ENCODE measurements at regions not wholly inside any gene's neighbourhood (a gene's known extent, or its start where the extent isn't known, plus 50 kb on each side); places are given as distances from the start of the nearest gene placed in this dataset.

DNA sequence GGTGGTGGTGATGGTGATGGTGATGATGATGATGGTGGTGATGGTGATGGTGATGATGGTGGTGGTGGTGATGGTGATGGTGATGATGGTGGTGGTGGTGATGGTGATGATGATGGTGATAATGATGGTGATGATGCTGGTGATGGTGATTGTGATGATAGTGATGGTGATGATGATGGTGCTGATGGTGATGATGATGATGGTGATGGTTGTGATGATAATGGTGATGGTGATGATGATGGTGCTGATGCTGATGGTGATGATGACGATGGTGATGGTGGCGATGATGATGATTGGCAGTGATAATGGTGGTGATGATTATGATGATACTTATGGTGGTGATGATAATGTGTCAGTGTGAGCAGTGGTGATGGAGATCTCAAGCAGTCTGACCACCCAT, 90.8 kb upstream of the FOXF1 start:
- H3K4me1 ChIP-seq: peaks cover 0 to 5% (median 2%) of the 10 kb centered on the region in 4 donors
- intact Hi-C loops (cut with DNase I; ENCODE audit: low total_unique reads): no loop called here
- H3K27me3 ChIP-seq: no peaks in the 10 kb centered on the region
- no peak for DNase-seq
- H3K27ac ChIP-seq: no peak overlapping the region
- peaks cover 0 to 13% (median 7%) of the 10 kb centered on the region in 4 donors for H3K9me3 ChIP-seq
- no peaks in the 10 kb centered on the region for H3K36me3 ChIP-seq
- WGBS, 5 donors: 86 to 98% (median 90%) methylated on average over 2 of the region's 2 CpGs
- H3K4me3 ChIP-seq: no peak overlapping the region
- TF ChIP-seq POLR2A (IDR thresholded peaks at IDR 0.05): no peak
- no peak for TF ChIP-seq EP300 (IDR thresholded peaks at IDR 0.05)
- TF ChIP-seq POLR2AphosphoS5 (IDR thresholded peaks at IDR 0.05): no peak
- TF ChIP-seq, protein P1, sequence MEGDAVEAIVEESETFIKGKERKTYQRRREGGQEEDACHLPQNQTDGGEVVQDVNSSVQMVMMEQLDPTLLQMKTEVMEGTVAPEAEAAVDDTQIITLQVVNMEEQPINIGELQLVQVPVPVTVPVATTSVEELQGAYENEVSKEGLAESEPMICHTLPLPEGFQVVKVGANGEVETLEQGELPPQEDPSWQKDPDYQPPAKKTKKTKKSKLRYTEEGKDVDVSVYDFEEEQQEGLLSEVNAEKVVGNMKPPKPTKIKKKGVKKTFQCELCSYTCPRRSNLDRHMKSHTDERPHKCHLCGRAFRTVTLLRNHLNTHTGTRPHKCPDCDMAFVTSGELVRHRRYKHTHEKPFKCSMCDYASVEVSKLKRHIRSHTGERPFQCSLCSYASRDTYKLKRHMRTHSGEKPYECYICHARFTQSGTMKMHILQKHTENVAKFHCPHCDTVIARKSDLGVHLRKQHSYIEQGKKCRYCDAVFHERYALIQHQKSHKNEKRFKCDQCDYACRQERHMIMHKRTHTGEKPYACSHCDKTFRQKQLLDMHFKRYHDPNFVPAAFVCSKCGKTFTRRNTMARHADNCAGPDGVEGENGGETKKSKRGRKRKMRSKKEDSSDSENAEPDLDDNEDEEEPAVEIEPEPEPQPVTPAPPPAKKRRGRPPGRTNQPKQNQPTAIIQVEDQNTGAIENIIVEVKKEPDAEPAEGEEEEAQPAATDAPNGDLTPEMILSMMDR (IDR thresholded peaks at IDR 0.05): no peak

DNA sequence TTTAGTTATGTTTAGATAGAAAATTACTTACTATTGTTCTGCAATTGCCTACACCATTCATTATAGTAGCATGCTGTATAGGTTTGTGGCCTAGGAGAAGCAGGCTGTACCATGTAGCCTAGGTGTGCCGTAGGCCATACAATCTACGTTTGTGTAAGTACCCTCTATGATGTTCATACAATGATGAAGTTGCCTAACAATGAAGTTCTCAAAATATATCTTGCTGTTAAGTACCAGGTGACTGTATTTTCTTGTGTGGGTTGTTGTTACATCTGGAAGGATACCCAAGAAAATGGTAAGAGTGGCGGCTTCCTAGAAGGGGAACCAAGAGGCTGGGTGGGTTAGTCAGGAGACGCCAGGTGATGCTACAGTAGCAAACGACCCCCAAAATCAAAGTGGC, 88.3 kb upstream of the FOXF1 start:
- DNase-seq: no peak
- no peak overlapping the region for H3K4me3 ChIP-seq
- 81 to 89% (median 84%) methylated on average over 5 of the region's 5 CpGs for WGBS, 5 donors
- H3K9me3 ChIP-seq: peaks cover 0 to 13% (median 7%) of the 10 kb centered on the region in 4 donors
- intact Hi-C loops (cut with DNase I; ENCODE audit: low total_unique reads): no loop called here
- no peaks in the 10 kb centered on the region for H3K27me3 ChIP-seq
- H3K27ac ChIP-seq: no peak overlapping the region
- peaks cover 0 to 10% (median 6%) of the 10 kb centered on the region in 4 donors for H3K4me1 ChIP-seq
- no peak for TF ChIP-seq POLR2A (IDR thresholded peaks at IDR 0.05)
- H3K36me3 ChIP-seq: no peaks in the 10 kb centered on the region

DNA sequence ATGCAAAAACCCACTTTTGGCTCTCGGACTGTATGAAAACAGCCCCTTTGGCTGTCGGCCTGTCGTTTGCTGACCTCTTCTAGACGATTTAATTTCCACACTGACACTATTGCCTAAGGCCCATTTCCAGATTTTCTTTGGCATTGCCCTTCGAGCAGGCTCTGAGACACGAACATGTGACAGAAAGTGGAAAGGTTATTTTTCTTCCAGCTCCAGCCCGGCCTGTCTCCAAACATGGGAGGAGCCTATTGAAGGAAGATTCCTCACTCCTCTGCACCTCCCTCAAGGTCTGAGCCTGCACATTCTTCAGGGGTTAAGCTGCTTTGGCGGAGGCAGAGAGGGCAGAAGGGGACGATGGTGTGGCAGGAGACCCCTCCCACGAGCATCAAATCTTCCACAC, 85.9 kb upstream of the FOXF1 start:
- no peaks in the 10 kb centered on the region for H3K36me3 ChIP-seq
- H3K27me3 ChIP-seq: no peaks in the 10 kb centered on the region
- H3K9me3 ChIP-seq: peaks cover 0 to 13% (median 7%) of the 10 kb centered on the region in 4 donors
- no peak for DNase-seq
- intact Hi-C loops (cut with DNase I; ENCODE audit: low total_unique reads): no loop called here
- TF ChIP-seq EP300 (IDR thresholded peaks at IDR 0.05): no peak
- TF ChIP-seq, protein P1 (IDR thresholded peaks at IDR 0.05): no peak
- TF ChIP-seq POLR2A (IDR thresholded peaks at IDR 0.05): no peak
- peak in 1 of 3 donors; percentile 92 for TF ChIP-seq POLR2AphosphoS5 (IDR thresholded peaks at IDR 0.05)
- 40 to 50% (median 43%) methylated on average over 10 of the region's 10 CpGs for WGBS, 5 donors
- H3K4me3 ChIP-seq: no peak overlapping the region
- H3K27ac ChIP-seq: peak overlapping the region in 4 of 5 donors; percentile 3 to 90 (median 36)
- peaks cover 0 to 14% (median 6%) of the 10 kb centered on the region in 4 donors for H3K4me1 ChIP-seq

DNA sequence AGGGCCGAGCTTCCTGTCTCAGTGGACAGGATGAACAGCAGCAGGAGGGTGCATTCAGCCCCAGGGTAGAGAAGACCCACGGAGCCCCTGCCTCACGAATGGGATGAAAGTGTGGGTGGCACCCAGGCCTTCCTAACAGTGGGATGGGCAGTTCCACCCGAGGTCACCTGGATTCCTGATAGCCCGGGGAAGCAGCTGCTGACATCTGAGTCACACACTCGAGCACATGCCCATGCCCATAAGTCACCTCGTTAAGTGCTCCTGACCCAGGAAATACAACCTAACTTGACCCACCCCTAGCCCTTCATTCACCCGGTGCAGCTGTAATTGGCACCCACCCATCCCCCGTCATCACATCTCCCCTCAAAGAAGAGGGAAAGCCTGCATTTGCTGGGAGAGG, 85.3 kb upstream of the FOXF1 start:
- peak overlapping the region in 4 of 5 donors; percentile 3 to 90 (median 36) for H3K27ac ChIP-seq
- H3K4me1 ChIP-seq: peaks cover 0 to 20% (median 8%) of the 10 kb centered on the region in 4 donors
- TF ChIP-seq EP300 (IDR thresholded peaks at IDR 0.05): no peak
- TF ChIP-seq POLR2A (IDR thresholded peaks at IDR 0.05): no peak
- TF ChIP-seq, protein P1 (IDR thresholded peaks at IDR 0.05): no peak
- no peak for TF ChIP-seq POLR2AphosphoS5 (IDR thresholded peaks at IDR 0.05)
- DNase-seq: no peak
- 50 to 74% (median 66%) methylated on average over 9 of the region's 9 CpGs for WGBS, 5 donors
- H3K9me3 ChIP-seq: peaks cover 0 to 13% (median 7%) of the 10 kb centered on the region in 4 donors
- no peaks in the 10 kb centered on the region for H3K36me3 ChIP-seq
- intact Hi-C loops (cut with DNase I; ENCODE audit: low total_unique reads): no loop called here
- no peak overlapping the region for H3K4me3 ChIP-seq
- H3K27me3 ChIP-seq: no peaks in the 10 kb centered on the region

DNA sequence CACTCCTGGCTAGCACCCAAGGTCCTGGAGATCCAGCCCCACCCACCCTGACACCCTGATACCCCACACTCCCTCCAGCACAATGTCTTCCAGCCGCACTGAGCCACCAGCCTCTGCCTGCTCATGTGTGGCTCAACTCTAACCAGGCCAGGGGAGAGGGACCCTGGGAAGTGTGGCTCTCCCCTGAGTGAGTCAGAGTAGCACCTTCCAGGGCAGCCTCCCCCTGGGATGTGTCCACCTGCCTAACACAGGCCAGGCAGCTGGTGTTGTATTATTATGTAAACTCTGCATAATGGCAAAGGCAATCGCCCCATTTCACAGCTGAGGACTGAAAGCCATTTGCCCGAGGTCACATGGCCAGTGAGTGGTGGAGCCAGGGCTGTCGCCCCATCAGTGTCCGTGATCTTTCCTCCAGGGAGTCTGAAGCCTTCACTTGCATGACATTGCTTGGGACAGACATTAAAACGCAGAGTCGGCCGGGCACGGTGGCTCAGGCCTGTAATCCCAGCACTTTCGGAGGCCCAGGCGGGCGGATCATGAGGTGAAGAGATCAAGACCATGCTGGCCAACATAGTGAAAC, 84.2 kb upstream of the FOXF1 start:
- no peaks in the 10 kb centered on the region for H3K36me3 ChIP-seq
- no peak for DNase-seq
- TF ChIP-seq, protein P1 (IDR thresholded peaks at IDR 0.05): no peak
- TF ChIP-seq EP300 (IDR thresholded peaks at IDR 0.05) (no peak), POLR2A (IDR thresholded peaks at IDR 0.05) (no peak), POLR2AphosphoS5 (IDR thresholded peaks at IDR 0.05) (no peak)
- H3K4me1 ChIP-seq: peaks cover under 1 to 31% (median 14%) of the 10 kb centered on the region in 4 donors
- no peaks in the 10 kb centered on the region for H3K27me3 ChIP-seq
- H3K9me3 ChIP-seq: peaks cover 0 to 13% (median 7%) of the 10 kb centered on the region in 4 donors
- intact Hi-C loops (cut with DNase I; ENCODE audit: low total_unique reads): no loop called here
- peak overlapping the region in 2 of 5 donors; percentile 68 to 90 for H3K27ac ChIP-seq
- no peak overlapping the region for H3K4me3 ChIP-seq
- WGBS, 5 donors: 85 to 92% (median 87%) methylated on average over 10 to 12 of the region's 12 CpGs
